CD4-positive, alpha-beta T cell treated with Interleukin-2 at 100 ng/mL for 4 hours (primary cell): ENCODE measurements at regions not wholly inside any gene's neighbourhood (a gene's known extent, or its start where the extent isn't known, plus 50 kb on each side); places are given as distances from the start of the nearest gene placed in this dataset.
"Not testable (repeated sequence)": the region's sequence is repeated elsewhere in the genome, so short reads cannot be mapped to it uniquely, and the experiment has no call there.

Experiments used
- DNase-seq: peaks from one replicate; pipeline ENCODE4 v3.0.0-alpha.2; 2020; ENCODE audit warnings: low spot score

DNA sequence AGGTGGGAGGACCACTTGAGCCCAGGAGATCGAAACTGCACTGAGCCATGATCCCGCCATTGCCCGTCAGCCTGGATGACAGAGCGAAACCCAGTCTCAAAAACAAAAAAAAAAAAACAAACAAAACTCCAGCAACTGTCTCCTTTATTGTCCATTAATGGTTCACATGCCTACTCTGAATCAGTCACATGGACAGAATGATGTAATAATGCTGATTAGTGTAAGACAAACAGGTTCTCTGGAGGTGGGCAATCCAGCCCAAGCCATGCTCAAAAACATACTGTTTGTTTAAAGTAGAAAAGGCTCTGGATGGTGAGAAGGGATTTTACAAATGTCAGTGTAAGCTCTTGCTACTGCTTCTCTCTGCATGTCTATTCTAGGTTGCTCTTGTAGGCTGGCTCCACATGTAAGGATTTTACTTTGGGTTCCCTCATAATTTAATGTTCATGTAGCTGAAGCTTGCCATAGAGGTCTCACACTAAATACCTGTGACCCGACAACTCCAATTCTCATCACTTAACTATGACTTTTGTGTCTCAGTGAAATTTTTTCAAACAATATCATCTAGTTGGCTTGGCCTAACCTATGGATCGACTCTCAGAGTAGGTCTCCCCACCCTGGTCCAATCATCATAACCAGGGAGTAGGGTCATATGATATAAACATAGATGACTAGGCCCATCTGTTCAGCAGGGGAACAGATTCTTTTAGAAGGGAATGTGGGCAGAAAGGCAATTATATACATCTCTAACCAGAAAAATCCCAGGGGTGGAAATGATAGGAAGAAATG lies 83.9 kb upstream of the SLC39A10 start:
- no peak for DNase-seq

GRCh38 chr2:195570329-195570728 lies 86.7 kb upstream of the SLC39A10 start:
- DNase-seq, result no peak

DNA sequence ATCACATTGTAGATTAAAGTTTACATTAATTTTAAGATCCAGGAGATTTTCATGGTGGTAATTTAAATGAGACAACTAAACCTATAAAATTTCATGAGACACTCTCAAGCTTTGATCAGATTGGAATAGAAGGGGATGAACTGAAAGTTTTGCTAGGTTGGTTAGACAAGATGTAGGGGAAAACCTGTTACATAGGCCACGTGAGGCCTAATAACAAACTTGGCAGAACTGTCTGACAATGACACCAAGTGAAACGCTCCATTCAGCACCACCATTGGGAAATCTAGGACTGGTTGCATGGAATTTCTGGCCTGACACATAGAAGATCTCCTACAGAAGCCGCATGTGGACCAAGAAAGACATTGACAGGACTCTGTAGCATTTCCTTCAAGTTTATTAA lies 87.8 kb upstream of the SLC39A10 start:
- no peak for DNase-seq

- DNase-seq, result not testable (repeated sequence)
Observed at GRCh38 chr2:195564625-195565135, 92.3 kb upstream of the SLC39A10 start.

- DNase-seq, result peak; percentile 67
Observed at GRCh38 chr2:195563857-195564512, 93.0 kb upstream of the SLC39A10 start.

DNA sequence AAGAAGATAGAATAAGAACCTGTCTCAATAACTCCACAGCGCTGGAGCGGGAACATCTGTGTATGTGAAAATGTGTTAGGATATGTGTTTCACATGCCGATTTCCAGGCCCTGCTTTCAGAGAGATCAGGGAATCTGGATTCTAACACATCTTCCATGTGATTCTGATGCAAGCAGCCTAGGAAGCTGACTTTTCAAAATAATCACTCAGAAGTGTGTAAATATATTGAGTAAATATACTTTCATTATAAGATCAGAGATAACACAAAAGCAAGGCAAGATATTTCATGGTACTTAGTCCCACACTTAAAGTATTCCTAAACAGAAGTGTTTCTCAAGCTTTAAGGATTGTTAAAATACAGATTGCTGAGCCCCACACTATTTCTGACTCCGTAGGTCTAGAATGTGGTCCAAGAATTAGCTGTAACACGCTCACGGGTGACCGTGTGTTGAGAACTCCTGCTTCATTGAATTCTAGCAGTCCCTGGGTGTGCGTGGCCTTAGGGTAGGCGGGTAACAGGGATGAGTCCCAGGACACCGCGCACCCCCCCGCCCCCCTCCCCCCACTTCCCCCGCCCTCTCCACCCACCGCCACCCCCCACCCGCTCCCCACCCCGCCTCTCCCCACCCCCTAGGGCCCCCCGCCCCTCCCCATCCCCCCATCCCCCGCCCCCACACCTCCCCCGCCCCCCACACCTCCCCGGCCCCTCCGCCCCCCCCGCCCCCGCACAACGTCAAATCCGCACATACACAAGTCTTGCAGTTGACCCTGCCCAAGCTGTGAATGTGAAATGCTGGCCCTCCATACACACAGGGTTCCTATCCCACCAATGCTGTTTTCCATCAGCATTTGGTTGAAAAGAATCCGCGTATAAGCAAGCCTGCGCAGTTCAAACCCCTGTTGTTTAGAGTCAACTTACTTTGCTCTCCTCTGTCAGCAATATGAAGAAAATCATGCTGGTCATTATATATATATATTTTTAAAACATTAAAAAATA lies 94.2 kb upstream of the SLC39A10 start:
- no peak for DNase-seq

DNA sequence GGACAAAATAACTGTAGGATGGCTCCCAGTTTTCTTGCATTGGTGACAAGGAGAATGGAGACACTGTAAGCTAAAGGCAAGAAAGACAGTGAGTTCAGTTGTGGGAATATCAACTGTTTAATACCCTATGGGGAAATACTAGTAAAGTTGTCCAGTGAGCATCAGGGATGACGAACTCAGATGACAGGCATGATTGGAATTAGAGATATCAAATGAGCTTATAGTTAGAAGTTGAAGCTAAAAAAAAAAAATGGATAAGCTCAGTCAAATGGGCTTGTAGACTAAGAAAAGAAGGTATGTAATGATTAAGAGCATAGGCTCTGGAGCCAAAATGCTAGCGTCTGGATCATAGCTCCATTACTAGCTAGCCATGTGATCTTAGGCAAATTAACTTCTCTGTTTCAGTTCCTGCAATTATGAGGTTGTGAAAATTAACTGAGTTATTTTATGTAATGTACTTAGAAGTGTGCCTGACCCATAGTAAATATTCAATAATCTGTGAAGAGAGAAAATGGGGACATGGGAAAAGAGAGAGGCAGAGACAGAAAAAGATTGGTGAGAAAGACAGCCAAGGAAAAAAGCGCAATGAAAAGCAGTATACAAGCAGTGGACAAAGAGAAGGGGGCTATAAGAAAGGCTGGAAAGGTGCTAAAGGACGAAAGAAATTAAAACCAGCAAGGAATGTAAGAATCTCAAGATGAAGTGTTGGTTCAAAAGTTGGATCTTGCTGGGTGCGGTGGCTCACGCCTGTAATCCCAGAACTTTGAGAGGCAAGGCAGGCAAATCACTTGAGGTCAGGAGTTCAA lies 95.7 kb upstream of the SLC39A10 start:
- no peak for DNase-seq

DNA sequence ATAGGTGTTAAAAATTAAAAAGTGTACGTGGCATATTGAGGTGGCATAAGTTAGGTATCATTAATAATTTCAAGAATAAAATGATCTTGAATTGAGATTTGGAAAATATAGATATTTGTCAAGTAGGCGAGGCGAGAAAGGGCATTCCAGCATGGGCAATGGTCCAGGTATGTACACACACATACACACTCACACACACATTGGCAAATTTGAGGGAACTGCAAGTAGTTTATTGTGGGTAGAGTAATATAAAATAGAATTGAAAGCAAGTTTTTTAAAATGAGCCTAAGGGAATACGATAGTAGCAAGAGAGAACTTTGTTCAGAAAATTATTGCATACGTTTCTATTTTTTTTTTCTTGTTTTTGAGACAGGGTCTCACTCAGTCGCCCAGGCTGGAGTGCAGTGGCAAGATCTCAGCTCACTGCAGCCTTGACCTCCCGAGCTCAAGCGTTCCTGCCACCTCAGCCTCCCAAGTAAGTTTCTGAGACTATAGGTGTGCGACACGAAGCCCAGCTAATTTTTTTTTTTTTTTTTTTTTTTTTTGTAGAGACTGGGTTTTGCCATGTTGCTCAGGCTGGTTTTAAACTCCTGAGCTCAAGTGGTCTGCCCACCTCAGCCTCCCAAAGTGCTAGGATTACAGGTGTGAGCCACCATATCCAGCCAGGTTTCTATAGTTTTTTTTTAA lies 96.7 kb upstream of the SLC39A10 start:
- DNase-seq, result no peak

GRCh38 chr2:195559431-195559914 lies 97.6 kb upstream of the SLC39A10 start:
- DNase-seq, result peak; percentile 92

- no peak for DNase-seq
Observed at GRCh38 chr2:195555971-195556370, 101.1 kb upstream of the SLC39A10 start.

GRCh38 chr2:195552581-195552980 lies 104.4 kb upstream of the SLC39A10 start:
- no peak for DNase-seq

- DNase-seq, result no peak
Observed at GRCh38 chr2:195548198-195548940, 108.7 kb upstream of the SLC39A10 start.

GRCh38 chr2:195547268-195547840 lies 109.7 kb upstream of the SLC39A10 start:
- not testable (repeated sequence) for DNase-seq

GRCh38 chr2:195545811-195546210 lies 111.2 kb upstream of the SLC39A10 start:
- no peak for DNase-seq

- DNase-seq, result peak; percentile 61
Observed at GRCh38 chr2:195543902-195544894, 112.8 kb upstream of the SLC39A10 start.

- DNase-seq, result peak; percentile 47
Observed at GRCh38 chr2:195543063-195543462, 114.0 kb upstream of the SLC39A10 start.

- DNase-seq, result no peak
Observed at GRCh38 chr2:195542067-195542466, 115.0 kb upstream of the SLC39A10 start.

DNA sequence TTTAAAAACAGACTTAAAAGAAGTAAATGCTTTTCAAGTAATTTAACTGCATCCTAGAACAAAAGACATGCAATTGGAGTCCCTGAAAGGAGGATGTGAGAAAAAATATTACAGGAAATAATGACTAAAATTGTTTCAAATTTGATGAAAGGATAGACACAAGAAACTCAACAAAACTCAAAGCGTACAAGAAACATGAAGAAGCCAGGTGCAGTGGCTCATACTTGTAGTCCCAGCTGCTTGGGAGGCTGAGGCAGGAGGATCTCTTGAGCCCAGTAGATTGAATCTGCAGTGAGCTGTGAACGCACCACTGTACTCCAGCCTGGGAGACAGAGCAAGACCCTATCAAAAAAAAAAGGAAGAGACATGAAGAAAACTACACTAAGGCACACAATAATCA lies 118.1 kb upstream of the SLC39A10 start:
- no peak for DNase-seq
